HG02885 (cell line): ENCODE measurements at regions not wholly inside any gene's neighbourhood (a gene's known extent, or its start where the extent isn't known, plus 50 kb on each side); places are given as distances from the start of the nearest gene placed in this dataset.
A peak's percentile ranks its signal among the peaks of the same experiment; 100 is the strongest.
"Not testable (repeated sequence)": the region's sequence is repeated elsewhere in the genome, so short reads cannot be mapped to it uniquely, and the experiment has no call there.

Source experiments
- ATAC-seq: cut with Tn5 transposase; IDR thresholded peaks from one replicate; pipeline ENCODE4 v1.9.1; 2021; ENCODE audit warnings: mild to moderate bottlenecking; ENCODE audit not compliant: unreplicated experiment, poor library complexity

- no peak for ATAC-seq
Observed at GRCh38 chr4:123200051-123200940, 196.3 kb upstream of the SPRY1 start.

- ATAC-seq: no peak
Observed at GRCh38 chr4:123204737-123205136, 191.9 kb upstream of the SPRY1 start.

GRCh38 chr4:123206016-123206415 lies 190.6 kb upstream of the SPRY1 start:
- no peak for ATAC-seq

- no peak for ATAC-seq
Observed at GRCh38 chr4:123209436-123209835, 187.2 kb upstream of the SPRY1 start.

- no peak for ATAC-seq
Observed at GRCh38 chr4:123215536-123215935, 181.1 kb upstream of the SPRY1 start.

- ATAC-seq: no peak
Observed at GRCh38 chr4:123216543-123216942, 180.1 kb upstream of the SPRY1 start.

GRCh38 chr4:123216946-123217345 lies 179.6 kb upstream of the SPRY1 start:
- no peak for ATAC-seq

GRCh38 chr4:123217664-123218063 lies 178.9 kb upstream of the SPRY1 start:
- no peak for ATAC-seq

GRCh38 chr4:123218981-123219380 lies 177.6 kb upstream of the SPRY1 start:
- ATAC-seq: no peak

- no peak for ATAC-seq
Observed at GRCh38 chr4:123229286-123229685, 167.3 kb upstream of the SPRY1 start.

- ATAC-seq: no peak
Observed at GRCh38 chr4:123230061-123230460, 166.5 kb upstream of the SPRY1 start.

- ATAC-seq: no peak
Observed at GRCh38 chr4:123232439-123232838, 164.2 kb upstream of the SPRY1 start.

GRCh38 chr4:123233136-123233768 lies 163.3 kb upstream of the SPRY1 start:
- no peak for ATAC-seq

GRCh38 chr4:123234955-123235354 lies 161.6 kb upstream of the SPRY1 start:
- no peak for ATAC-seq

GRCh38 chr4:123235431-123235830 lies 161.2 kb upstream of the SPRY1 start:
- ATAC-seq: no peak

GRCh38 chr4:123236606-123237005 lies 160.0 kb upstream of the SPRY1 start:
- no peak for ATAC-seq

- ATAC-seq: not testable (repeated sequence)
Observed at GRCh38 chr4:123240286-123240685, 156.3 kb upstream of the SPRY1 start.

- ATAC-seq: not testable (repeated sequence)
Observed at GRCh38 chr4:123243220-123243619, 153.4 kb upstream of the SPRY1 start.

GRCh38 chr4:123244137-123244536 lies 152.5 kb upstream of the SPRY1 start:
- ATAC-seq: no peak

GRCh38 chr4:123246085-123246484 lies 150.5 kb upstream of the SPRY1 start:
- ATAC-seq: peak; percentile 68

GRCh38 chr4:123248085-123248659 lies 148.4 kb upstream of the SPRY1 start:
- ATAC-seq: no peak
